ENCODE measurements at regions not wholly inside any gene's neighbourhood (a gene's known extent, or its start where the extent isn't known, plus 50 kb on each side); places are given as distances from the start of the nearest gene placed in this dataset.

DNA sequence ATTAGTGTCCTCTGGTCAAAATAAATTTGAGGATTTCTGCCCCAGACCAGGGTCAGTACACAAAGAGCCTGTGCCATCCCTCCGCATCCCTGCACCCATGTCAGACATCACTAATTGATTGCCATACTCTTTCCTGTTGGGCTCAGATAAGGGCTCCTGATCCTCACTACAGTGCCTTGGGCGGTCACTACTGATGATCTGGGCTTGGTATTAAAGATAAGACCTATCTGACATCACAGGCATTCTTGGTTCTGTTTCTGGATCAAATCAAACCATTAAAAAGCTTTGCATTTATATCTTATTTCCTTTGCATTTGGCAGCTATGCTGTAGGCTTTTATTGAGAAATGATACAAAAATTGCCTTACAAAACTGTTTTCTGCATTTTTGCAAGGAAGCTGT lies 103.5 kb upstream of the TENM4 start:
- Histone ChIP-seq H3K4me1 (no peaks in the 10 kb centered on the region), H3K36me3 (replicated peaks) (no peaks in the 10 kb centered on the region), H3K27me3 (ENCODE audit: low read depth) (0 out of 2 replicates have a peak, but pooled peaks cover 3% of the 10 kb centered on the region), H3K4me3 (no peak overlapping the region), H3K9me3 (no peaks in the 10 kb centered on the region)
- in situ Hi-C loops (cut with MboI; ENCODE audit: low sequenced_read_pairs): no loop called here
- no peak for DNase-seq (ENCODE audit: low spot score in 2 of 2)

DNA sequence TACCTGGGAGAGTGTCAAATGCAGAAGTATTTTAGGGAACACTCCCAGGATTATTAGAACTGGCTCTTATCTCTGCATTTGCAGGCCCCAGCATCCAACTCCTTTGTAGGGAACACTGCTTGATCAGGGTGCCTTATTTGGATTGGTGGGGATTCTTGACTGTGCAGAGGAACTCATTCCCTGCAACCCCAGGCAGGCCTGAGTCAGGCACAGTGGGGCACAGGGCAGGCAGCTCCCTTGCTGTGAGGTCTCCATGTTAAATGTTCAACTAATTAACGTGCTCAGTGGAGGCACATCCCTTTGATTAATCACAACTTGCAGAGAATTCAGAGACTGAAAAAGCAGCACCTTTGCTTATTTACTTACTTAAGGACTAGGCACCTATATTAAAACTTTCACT lies 102.3 kb upstream of the TENM4 start:
- DNase-seq (ENCODE audit: low spot score in 2 of 2): no peak
- H3K36me3 ChIP-seq (replicated peaks): no peaks in the 10 kb centered on the region
- in situ Hi-C loops (cut with MboI; ENCODE audit: low sequenced_read_pairs): no loop called here

DNA sequence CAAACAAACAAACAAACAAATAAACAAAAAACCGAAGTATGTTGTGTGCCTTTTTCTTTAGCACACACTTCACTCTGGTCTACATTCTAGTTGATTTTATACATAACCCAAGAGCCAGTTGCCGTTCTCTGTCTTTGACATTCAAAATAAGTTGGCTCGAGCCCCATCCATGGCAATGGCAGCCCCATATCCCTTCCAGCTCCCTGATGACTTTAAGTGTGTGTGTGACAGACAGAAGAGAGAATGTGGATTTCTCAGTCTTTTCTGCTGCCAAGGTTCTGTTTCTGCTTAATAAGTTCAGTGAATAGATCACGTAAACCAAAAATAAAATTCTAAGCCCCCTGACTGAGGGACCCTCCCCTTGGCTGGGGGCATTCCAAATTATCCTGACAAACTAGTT lies 100.6 kb upstream of the TENM4 start:
- Histone ChIP-seq H3K27me3 (ENCODE audit: low read depth) (no peaks in the 10 kb centered on the region), H3K9me3 (no peaks in the 10 kb centered on the region), H3K4me3 (no peak overlapping the region), H3K36me3 (replicated peaks) (no peaks in the 10 kb centered on the region), H3K4me1 (no peaks in the 10 kb centered on the region)
- in situ Hi-C loops (cut with MboI; ENCODE audit: low sequenced_read_pairs): no loop called here
- no peak for DNase-seq (ENCODE audit: low spot score in 2 of 2)

More for the DNA sequence above, 102.3 kb upstream of the TENM4 start:
- Histone ChIP-seq H3K27me3 (ENCODE audit: low read depth) (0 out of 2 replicates have a peak, but pooled peaks cover 3% of the 10 kb centered on the region), H3K9me3 (no peaks in the 10 kb centered on the region), H3K4me1 (no peaks in the 10 kb centered on the region), H3K4me3 (no peak overlapping the region)

DNA sequence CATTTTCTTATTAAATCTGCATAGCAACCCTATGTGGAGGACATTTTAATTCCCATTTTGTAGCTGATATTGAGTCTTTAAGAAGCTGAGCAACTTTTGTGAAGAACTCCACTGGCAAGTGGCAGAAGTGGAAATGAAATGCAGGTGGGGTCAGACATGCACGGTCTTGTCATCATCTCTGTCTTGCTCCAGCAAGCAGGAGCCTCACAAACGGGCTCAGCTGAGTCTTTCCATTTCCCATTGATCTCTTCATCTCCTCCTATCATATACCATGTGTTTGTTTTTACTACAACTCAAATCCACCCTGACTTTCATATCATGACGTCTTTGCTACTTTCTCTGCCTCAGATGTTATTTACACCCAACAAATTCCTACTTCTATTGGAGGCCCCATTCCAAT lies 97.9 kb upstream of the TENM4 start:
- no peak for DNase-seq (ENCODE audit: low spot score in 2 of 2)
- Histone ChIP-seq H3K27me3 (ENCODE audit: low read depth) (peaks cover 3% of the 10 kb centered on the region; the same call in 1 of the 2 replicates), H3K4me3 (no peak overlapping the region), H3K36me3 (replicated peaks) (no peaks in the 10 kb centered on the region), H3K4me1 (0 out of 2 replicates have a peak, but pooled peaks cover 3% of the 10 kb centered on the region), H3K9me3 (no peaks in the 10 kb centered on the region)
- in situ Hi-C loops (cut with MboI; ENCODE audit: low sequenced_read_pairs): no loop called here

DNA sequence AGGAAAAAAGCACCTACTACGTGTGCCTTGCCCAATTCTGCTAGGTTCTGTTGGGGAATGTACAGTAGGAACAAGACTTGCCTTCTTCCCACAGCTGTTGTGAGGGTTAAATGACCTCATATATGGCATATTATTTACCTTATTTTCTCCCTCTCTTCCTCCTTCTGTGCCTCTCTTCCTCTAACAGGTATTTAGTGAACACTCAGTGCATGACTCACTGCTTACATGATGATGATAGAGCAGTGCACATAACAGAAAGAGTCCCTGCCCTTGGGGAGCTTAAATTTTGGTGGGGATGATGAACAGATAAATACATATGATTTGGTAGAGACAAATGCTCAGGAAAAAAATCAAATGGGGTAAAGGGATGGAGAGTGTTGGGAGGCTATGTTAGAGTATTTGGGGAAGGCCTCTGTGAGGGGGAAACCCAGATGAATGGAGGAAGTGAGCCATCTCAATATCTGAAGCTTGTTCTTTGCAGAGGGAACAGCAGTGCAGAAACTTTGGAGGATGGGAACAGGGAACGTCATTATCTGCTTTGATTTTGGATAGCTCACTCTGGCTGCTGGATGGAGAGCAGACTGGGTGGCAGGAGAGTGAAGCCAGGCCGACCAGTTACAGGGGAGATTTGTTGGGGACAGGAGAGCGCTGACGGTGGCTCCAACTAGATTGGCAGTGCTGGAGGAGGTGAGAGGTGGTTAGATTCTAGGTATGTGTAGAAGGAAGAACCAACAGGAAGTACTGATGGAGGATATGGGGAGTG lies 95.5 kb upstream of the TENM4 start:
- Histone ChIP-seq H3K9me3 (no peaks in the 10 kb centered on the region), H3K27me3 (ENCODE audit: low read depth) (peaks cover 3% of the 10 kb centered on the region; the same call in 1 of the 2 replicates), H3K4me3 (no peak overlapping the region), H3K36me3 (replicated peaks) (no peaks in the 10 kb centered on the region), H3K4me1 (0 out of 2 replicates have a peak, but pooled peaks cover 3% of the 10 kb centered on the region)
- in situ Hi-C loops (cut with MboI; ENCODE audit: low sequenced_read_pairs): no loop called here
- DNase-seq (ENCODE audit: low spot score in 2 of 2): no peak

DNA sequence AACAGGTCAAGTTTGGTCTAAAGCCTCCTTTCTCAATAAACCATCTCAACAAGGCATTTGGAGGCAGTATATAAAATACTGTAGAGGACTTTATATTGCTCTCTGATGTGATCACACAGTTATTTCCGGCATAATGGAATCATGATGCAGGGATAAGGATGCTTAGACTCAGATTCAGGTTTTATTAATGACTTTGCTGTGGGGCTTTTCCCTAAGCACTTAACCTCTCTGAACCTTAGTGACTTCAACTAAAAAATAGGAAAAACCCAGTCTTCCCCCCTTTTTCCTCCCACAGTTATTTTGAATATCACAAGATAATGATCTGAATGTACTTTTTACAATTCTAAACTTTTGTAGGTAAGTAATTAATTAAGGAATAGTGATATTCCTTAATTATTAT lies 94.8 kb upstream of the TENM4 start:
- H3K9me3 ChIP-seq: no peaks in the 10 kb centered on the region
- H3K36me3 ChIP-seq (replicated peaks): no peaks in the 10 kb centered on the region
- H3K27me3 ChIP-seq (ENCODE audit: low read depth): peaks cover 3% of the 10 kb centered on the region; the same call in 1 of the 2 replicates
- H3K4me3 ChIP-seq: no peak overlapping the region
- H3K4me1 ChIP-seq: 0 out of 2 replicates have a peak, but pooled peaks cover 3% of the 10 kb centered on the region
- in situ Hi-C loops (cut with MboI; ENCODE audit: low sequenced_read_pairs): no loop called here
- DNase-seq (ENCODE audit: low spot score in 2 of 2): no peak

DNA sequence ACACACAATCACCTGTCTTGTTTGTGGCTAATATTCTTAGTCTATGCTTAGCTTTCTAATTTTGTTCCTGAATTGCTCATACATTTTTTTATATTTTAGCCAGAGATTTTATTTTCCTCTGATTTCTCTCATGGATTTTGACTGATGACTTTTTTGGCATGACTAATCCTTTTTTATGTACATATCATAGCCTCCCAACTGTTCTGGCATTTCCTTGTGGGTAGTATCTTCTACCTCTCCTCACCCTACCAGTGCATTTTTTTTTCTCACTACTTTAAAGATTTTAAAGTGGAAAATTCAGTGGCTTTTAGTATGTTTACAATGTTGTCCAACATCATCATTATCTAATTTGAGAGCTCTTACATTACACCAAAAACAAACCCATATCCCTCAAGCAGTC lies 84.4 kb upstream of the TENM4 start:
- no peak overlapping the region for H3K4me3 ChIP-seq
- in situ Hi-C loops (cut with MboI; ENCODE audit: low sequenced_read_pairs): no loop called here
- no peak for DNase-seq (ENCODE audit: low spot score in 2 of 2)
- no peaks in the 10 kb centered on the region for H3K9me3 ChIP-seq
- no peaks in the 10 kb centered on the region for H3K36me3 ChIP-seq (replicated peaks)
- no peaks in the 10 kb centered on the region for H3K27me3 ChIP-seq (ENCODE audit: low read depth)
- H3K4me1 ChIP-seq: no peaks in the 10 kb centered on the region

DNA sequence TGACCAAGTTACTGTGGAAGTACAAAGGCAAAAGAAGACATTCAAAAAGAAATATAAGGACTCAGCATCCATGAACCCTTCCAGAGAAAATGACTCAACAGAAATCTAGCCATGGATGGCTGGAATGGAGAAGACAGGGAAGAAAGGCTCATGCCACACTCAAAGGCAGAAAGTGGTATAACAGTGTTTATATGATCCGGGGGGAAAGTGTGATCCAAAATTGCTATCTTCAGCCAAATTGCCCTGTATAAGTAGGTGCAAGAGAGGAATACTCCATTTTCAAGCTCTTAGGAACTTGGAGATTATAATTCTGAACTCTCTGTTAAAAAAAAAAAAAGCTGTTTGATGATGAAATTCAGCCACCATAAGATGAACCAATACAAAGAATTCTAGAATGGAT lies 81.8 kb upstream of the TENM4 start:
- H3K4me3 ChIP-seq: no peak overlapping the region
- no peaks in the 10 kb centered on the region for H3K27me3 ChIP-seq (ENCODE audit: low read depth)
- H3K36me3 ChIP-seq (replicated peaks): no peaks in the 10 kb centered on the region
- DNase-seq (ENCODE audit: low spot score in 2 of 2): no peak
- in situ Hi-C loops (cut with MboI; ENCODE audit: low sequenced_read_pairs): no loop called here
- H3K4me1 ChIP-seq: no peaks in the 10 kb centered on the region
- H3K9me3 ChIP-seq: no peaks in the 10 kb centered on the region

DNA sequence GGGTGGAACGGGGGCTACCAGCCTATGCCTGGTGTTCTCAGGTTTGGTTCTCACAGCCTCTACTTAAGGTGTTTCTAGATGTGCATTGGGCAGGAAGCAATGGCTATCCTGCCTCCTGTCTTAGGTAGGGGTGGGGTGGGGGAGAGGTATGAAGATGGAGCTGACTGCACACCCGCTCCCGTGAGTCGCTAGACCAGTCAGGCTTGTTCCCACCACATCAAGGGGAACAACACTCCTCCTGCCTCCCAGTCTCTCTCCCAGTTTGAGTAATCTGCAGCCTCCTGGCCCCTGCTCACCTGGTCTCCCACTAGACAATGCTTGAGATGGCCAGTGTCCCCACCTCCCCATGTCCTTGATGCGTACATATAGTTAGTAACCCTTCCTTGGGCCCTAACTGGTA lies 79.3 kb upstream of the TENM4 start:
- Histone ChIP-seq H3K4me1 (no peaks in the 10 kb centered on the region), H3K36me3 (replicated peaks) (no peaks in the 10 kb centered on the region), H3K4me3 (no peak overlapping the region), H3K9me3 (no peaks in the 10 kb centered on the region), H3K27me3 (ENCODE audit: low read depth) (0 out of 2 replicates have a peak, but pooled peaks cover 7% of the 10 kb centered on the region)
- in situ Hi-C loops (cut with MboI; ENCODE audit: low sequenced_read_pairs): no loop called here
- no peak for DNase-seq (ENCODE audit: low spot score in 2 of 2)

DNA sequence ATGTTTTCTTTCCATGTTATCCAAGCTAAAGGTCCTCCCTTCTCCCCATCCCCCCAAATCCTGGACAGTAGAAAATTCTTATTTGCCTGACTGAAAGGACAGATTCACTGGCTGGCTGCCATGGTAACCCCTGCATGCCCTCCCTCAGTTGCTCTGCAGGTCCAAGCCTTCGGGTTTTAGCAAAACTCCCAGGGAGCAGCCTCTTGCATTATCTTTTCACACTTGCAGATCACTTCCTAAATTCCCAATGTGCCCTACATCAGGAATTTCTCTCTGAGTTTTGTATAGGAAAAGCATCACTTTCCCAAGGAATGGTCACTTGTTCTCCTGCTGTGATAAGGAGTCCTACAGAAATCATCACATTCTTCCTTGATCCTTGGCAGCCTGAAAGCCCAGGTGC lies 75.0 kb upstream of the TENM4 start:
- in situ Hi-C loops (cut with MboI; ENCODE audit: low sequenced_read_pairs): no loop called here
- Histone ChIP-seq H3K9me3 (no peaks in the 10 kb centered on the region), H3K27me3 (ENCODE audit: low read depth) (0 out of 2 replicates have a peak, but pooled peaks cover 7% of the 10 kb centered on the region), H3K36me3 (replicated peaks) (no peaks in the 10 kb centered on the region), H3K4me1 (no peaks in the 10 kb centered on the region), H3K4me3 (no peak overlapping the region)
- no peak for DNase-seq (ENCODE audit: low spot score in 2 of 2)

DNA sequence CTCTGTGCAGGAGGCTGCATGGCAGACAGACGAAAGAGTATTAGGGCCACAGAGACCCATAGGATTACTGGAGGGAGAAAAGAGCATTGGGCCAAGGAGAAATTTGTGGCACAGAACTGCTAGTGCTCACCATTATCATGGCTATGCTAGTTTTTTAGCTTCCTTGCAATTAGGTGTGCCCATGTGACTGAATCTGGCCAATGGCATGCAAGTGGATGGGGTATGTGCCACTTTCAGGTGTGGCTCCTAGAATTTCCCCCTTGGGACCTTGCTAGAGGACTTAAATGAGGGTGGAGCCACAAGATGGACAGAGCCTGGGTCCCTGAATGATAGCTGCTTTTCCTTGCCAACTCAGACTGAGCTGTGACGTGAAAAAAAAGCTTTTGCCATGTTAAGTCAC lies 73.9 kb upstream of the TENM4 start:
- H3K36me3 ChIP-seq (replicated peaks): no peaks in the 10 kb centered on the region
- no peaks in the 10 kb centered on the region for H3K9me3 ChIP-seq
- in situ Hi-C loops (cut with MboI; ENCODE audit: low sequenced_read_pairs): no loop called here
- no peaks in the 10 kb centered on the region for H3K4me1 ChIP-seq
- H3K4me3 ChIP-seq: no peak overlapping the region
- 0 out of 2 replicates have a peak, but pooled peaks cover 7% of the 10 kb centered on the region for H3K27me3 ChIP-seq (ENCODE audit: low read depth)
- DNase-seq (ENCODE audit: low spot score in 2 of 2): no peak

DNA sequence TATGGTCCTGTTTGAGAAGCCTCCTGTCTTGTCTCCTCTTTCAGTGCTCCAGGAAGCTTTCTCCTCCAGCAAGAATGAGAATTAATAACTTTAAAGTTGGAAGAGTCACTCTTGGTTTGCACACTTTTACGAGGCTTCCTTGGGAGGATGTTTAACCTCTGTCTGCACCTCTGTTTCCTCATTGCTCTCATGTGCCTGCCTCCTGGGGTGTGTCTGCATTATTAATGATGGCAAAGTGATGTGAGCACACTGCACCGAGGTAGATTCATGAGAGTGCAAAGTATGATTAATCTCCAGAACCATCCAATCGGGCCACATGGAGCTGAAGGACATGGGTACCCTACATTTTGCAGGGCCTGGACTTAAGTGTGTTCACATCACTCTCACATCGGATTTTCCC lies 73.5 kb upstream of the TENM4 start:
- in situ Hi-C loops (cut with MboI; ENCODE audit: low sequenced_read_pairs): no loop called here
- no peak for DNase-seq (ENCODE audit: low spot score in 2 of 2)
- no peak overlapping the region for H3K4me3 ChIP-seq
- H3K27me3 ChIP-seq (ENCODE audit: low read depth): 0 out of 2 replicates have a peak, but pooled peaks cover 7% of the 10 kb centered on the region
- H3K36me3 ChIP-seq (replicated peaks): no peaks in the 10 kb centered on the region
- H3K4me1 ChIP-seq: no peaks in the 10 kb centered on the region
- H3K9me3 ChIP-seq: no peaks in the 10 kb centered on the region

DNA sequence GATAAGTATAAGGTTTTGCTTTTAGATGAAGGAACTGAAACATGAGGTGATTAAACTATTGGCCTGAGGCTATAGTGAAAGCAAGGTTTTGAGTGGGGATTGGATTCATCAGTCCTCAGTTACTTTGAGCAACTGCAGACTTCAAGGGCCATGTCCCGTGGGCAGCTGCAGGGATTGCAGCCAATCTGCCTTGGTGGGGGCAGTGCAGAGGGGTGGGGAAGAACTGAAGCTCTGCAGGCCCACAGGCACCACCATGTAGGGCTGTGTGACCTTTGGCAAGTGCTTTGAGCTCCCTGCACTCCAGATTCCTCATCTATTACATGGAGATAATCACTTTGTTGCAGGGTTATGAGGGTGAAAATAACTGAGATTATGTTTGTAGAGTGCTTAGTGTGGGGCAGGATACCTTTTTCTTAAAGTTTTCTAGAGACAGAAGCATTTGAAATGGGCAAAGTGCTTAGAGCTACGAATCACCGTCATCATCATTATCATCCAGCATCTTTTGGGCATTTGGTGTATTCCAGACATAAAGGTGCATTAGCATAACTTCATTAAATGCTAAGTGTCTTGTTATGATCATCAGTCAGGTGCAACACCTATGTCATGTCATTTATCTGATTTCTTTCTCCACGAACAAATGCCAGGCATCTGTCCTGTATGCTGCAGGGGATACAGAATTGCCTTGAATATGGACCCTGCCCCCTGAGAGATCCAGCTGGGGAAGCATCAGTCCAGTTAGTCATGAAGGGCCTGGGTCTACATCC lies 72.1 kb upstream of the TENM4 start:
- in situ Hi-C loops (cut with MboI; ENCODE audit: low sequenced_read_pairs): no loop called here
- no peak for DNase-seq (ENCODE audit: low spot score in 2 of 2)
- no peaks in the 10 kb centered on the region for H3K4me1 ChIP-seq
- no peak overlapping the region for H3K4me3 ChIP-seq
- H3K27me3 ChIP-seq (ENCODE audit: low read depth): 0 out of 2 replicates have a peak, but pooled peaks cover 7% of the 10 kb centered on the region
- H3K9me3 ChIP-seq: no peaks in the 10 kb centered on the region
- no peaks in the 10 kb centered on the region for H3K36me3 ChIP-seq (replicated peaks)

DNA sequence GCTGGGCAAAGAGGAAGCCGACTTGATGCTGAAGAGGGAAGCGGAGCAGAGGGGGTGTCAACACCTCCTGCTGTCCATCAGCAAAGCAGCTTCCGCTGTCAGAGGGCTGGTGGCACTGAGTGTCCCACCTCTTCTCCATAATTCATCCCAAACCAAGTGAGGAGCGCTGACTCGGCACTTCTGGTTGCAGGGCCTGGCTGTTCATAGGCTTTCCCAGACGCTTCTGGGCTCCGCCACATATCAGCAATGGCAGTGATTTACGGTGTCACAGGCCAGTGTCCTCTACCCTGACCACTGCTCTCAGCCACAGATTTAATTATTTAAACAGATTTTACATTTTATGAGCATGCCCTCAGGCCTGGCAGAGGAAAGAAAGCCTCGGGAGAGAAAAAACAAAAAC lies 70.1 kb upstream of the TENM4 start:
- no peaks in the 10 kb centered on the region for H3K9me3 ChIP-seq
- no peak overlapping the region for H3K4me3 ChIP-seq
- in situ Hi-C loops (cut with MboI; ENCODE audit: low sequenced_read_pairs): no loop called here
- H3K36me3 ChIP-seq (replicated peaks): no peaks in the 10 kb centered on the region
- H3K4me1 ChIP-seq: no peaks in the 10 kb centered on the region
- 0 out of 2 replicates have a peak, but pooled peaks cover 7% of the 10 kb centered on the region for H3K27me3 ChIP-seq (ENCODE audit: low read depth)
- no peak for DNase-seq (ENCODE audit: low spot score in 2 of 2)

Measured in HAP-1 (cell line).